Endothelial cell of umbilical vein (primary cell): ENCODE measurements at regions not wholly inside any gene's neighbourhood (a gene's known extent, or its start where the extent isn't known, plus 50 kb on each side); places are given as distances from the start of the nearest gene placed in this dataset.

Experiments
- BruUV-seq: library from RNA; stranded (reverse); fragments of 400-500 nt; replicated peaks from 2 replicates; lab custom pipeline; 2021; lab: Mats Ljungman, UMichigan
- CTCF ChIA-PET: fragments of 300-600, 350-600 bp; sonication (Branson Sonifier 250); formaldehyde crosslinking; loops from one replicate; lab custom pipeline; 2021; ENCODE audit warnings: antibody characterized with exemption, inconsistent platforms; lab: Charles Lee
- POLR2A ChIA-PET: fragments of 300-600, 350-600 bp; sonication (Branson Sonifier 250); formaldehyde crosslinking; loops from one replicate; lab custom pipeline; 2021; ENCODE audit warnings: antibody characterized with exemption, inconsistent platforms; lab: Charles Lee
- DNase-seq: peaks from one replicate; pipeline ENCODE4 v3.0.0-alpha.2; 2011; ENCODE audit warnings: low read depth, low spot score
- FAIRE-seq: peaks from 2 replicates; lab custom pipeline; 2011; peaks lifted over from hg19 to GRCh38; lab: Jason Lieb, UNC
- H2AFZ ChIP-seq: 2 replicates; pipeline ENCODE4 v1.6.0; 2012; ENCODE audit warnings: low read depth, low read length, control low read depth, inconsistent platforms
- H3K27ac ChIP-seq: 2 replicates; pipeline ENCODE4 v1.5.1; 2011; ENCODE audit warnings: low read depth, mild to moderate bottlenecking, control low read depth, low read length, moderate library complexity; ENCODE audit not compliant: insufficient read depth
- H3K27me3 ChIP-seq, 2 experiments: 2 replicates each; pipeline versions ENCODE4 v1.6.0 to v1.6.1; 2011; ENCODE audit warnings: low read length in 2 of 2, mixed read lengths in 1 of 2; ENCODE audit not compliant: control insufficient read depth in 2 of 2, insufficient read depth in 2 of 2
- H3K36me3 ChIP-seq, 2 experiments: 2 replicates in 1 of 2; 3 replicates in 1 of 2; pipeline ENCODE4 v1.5.1; 2011; ENCODE audit warnings: low read length in 2 of 2, mild to moderate bottlenecking in 1 of 2, moderate library complexity in 1 of 2; ENCODE audit not compliant: control insufficient read depth in 2 of 2, insufficient read depth in 2 of 2; ENCODE audit errors: extremely low read depth in 1 of 2
- H3K4me1 ChIP-seq: 3 replicates; pipeline ENCODE4 v1.5.1; 2011; ENCODE audit warnings: mild to moderate bottlenecking, low read length; ENCODE audit not compliant: control insufficient read depth, insufficient read depth; ENCODE audit errors: extremely low read depth
- H3K4me2 ChIP-seq: 2 replicates; pipeline ENCODE4 v1.6.1; 2011; ENCODE audit warnings: low read length, control low read depth, mixed read lengths; ENCODE audit not compliant: insufficient read depth
- H3K4me3 ChIP-seq, 3 experiments: fragments of 200-600 bp in 1 of 3; sonication (generic), shearing (Covaris generic) in 1 of 3; replicated peaks in 1 of 3; 2 replicates each; pipeline ENCODE4 v1.5.1; 2011 to 2016; ENCODE audit warnings: control low read depth in 3 of 3, low read length in 3 of 3, mild to moderate bottlenecking in 2 of 3, inconsistent platforms in 1 of 3, low read depth in 1 of 3, moderate library complexity in 1 of 3; ENCODE audit not compliant: insufficient read depth in 1 of 3
- H3K79me2 ChIP-seq: 2 replicates; pipeline ENCODE4 v1.6.0; 2012; ENCODE audit warnings: low read length, inconsistent platforms; ENCODE audit not compliant: control insufficient read depth, insufficient read depth
- H3K9ac ChIP-seq: replicated peaks from 2 replicates; pipeline ENCODE3; 2011; ENCODE audit warnings: low read length, control low read depth; ENCODE audit not compliant: insufficient read depth; ENCODE audit errors: extremely low read depth
- H3K9me1 ChIP-seq: replicated peaks from 3 replicates; pipeline ENCODE4 v1.6.0; 2011; ENCODE audit warnings: mild to moderate bottlenecking, low read length; ENCODE audit not compliant: control insufficient read depth, insufficient read depth; ENCODE audit errors: extremely low read depth
- H3K9me3 ChIP-seq: replicated peaks from 2 replicates; pipeline ENCODE4 v1.5.1; 2012; ENCODE audit warnings: low read length, inconsistent platforms; ENCODE audit not compliant: control insufficient read depth, insufficient read depth
- H4K20me1 ChIP-seq: replicated peaks from 2 replicates; pipeline ENCODE3; 2011; ENCODE audit warnings: mild to moderate bottlenecking, low read length; ENCODE audit not compliant: control insufficient read depth, insufficient read depth; ENCODE audit errors: extremely low read depth
- EZH2 ChIP-seq: IDR thresholded peaks from 2 replicates; pipeline ENCODE4 v1.6.1; 2012; ENCODE audit warnings: borderline replicate concordance, low read depth, mild to moderate bottlenecking, moderate library complexity, low read length, inconsistent platforms; ENCODE audit not compliant: severe bottlenecking
- FOS ChIP-seq: IDR thresholded peaks from 2 replicates; pipeline ENCODE4 v1.6.1; 2011; ENCODE audit warnings: mild to moderate bottlenecking, low read length, moderate library complexity, borderline replicate concordance; ENCODE audit not compliant: insufficient read depth
- GATA2 ChIP-seq: IDR thresholded peaks from 2 replicates; pipeline ENCODE4 v1.7.0; 2011; ENCODE audit warnings: low read depth, mild to moderate bottlenecking, moderate library complexity, mixed read lengths, low read length; ENCODE audit not compliant: insufficient read length, insufficient read depth
- JUN ChIP-seq: IDR thresholded peaks from 2 replicates; pipeline ENCODE4 v1.6.1; 2011; ENCODE audit warnings: borderline replicate concordance, low read depth; ENCODE audit not compliant: insufficient read length, insufficient read depth
- MYC ChIP-seq: IDR thresholded peaks from one replicate; pipeline ENCODE4 v1.6.1; 2011; ENCODE audit warnings: mild to moderate bottlenecking, low read depth, low read length
- POLR2A ChIP-seq: IDR thresholded peaks from 2 replicates; pipeline ENCODE4 v1.6.1; 2012; ENCODE audit warnings: low read depth, mild to moderate bottlenecking, control low read depth, low read length
- POLR2AphosphoS5 ChIP-seq: IDR thresholded peaks from 2 replicates; pipeline ENCODE4 v1.6.1; 2012; ENCODE audit warnings: low read depth, mild to moderate bottlenecking, control low read depth, low read length, moderate library complexity; ENCODE audit not compliant: insufficient read depth
- dilution Hi-C: fragments of 300-500 bp; cut with MboI; formaldehyde crosslinking; loops from one replicate; pipeline ENCODE4 v1.15.0; 2019; ENCODE audit warnings: low sequenced_read_pairs; ENCODE audit not compliant: extremely low pct_ligation_motif_present
- intact Hi-C: fragments of 100-400 bp; cut with micrococcal nuclease; formaldehyde crosslinking; loops from one replicate; pipeline ENCODE4 v1.10.0; 2022
- TF ChIP-seq, protein P1 (sequence below): IDR thresholded peaks from 2 replicates; pipeline ENCODE4 v1.6.1; 2011; ENCODE audit not compliant: insufficient read depth, insufficient read length
- TF ChIP-seq, protein P2 (sequence below), 2 donors: IDR thresholded peaks; 1 replicate in 1 of 2; 2 replicates in 1 of 2; pipeline ENCODE4 v1.5.1; 2011; ENCODE audit warnings: low read length in 2 of 2, mild to moderate bottlenecking in 2 of 2, moderate library complexity in 2 of 2, control low read depth in 1 of 2, inconsistent platforms in 1 of 2, low read depth in 1 of 2; ENCODE audit not compliant: insufficient read depth in 1 of 2; ENCODE audit errors: extremely low read depth in 1 of 2

DNA sequence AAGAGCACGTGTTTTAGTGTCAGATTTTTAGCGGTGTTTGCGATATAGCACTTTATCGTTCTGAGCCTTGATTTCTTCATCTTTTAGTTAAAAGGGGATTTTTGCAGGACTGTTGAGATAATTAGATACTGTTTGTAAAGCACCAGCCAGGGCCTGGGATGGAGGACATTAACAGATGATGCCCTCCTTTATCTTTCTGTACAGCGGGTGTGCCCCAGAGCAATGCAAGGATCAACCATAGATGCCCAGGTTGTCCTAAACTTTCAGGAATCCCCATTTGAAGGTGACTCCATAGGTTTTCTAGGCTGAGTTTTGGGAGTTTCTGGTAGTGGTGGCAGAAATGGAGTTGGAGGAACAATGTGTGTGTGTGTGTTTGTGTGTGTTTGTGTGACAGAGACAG lies 97.0 kb upstream of the SPRED2 start:
- dilution Hi-C loops (no loop called here), intact Hi-C loops (no loop called here)
- FAIRE-seq (no peak), DNase-seq (no peak)
- H3K9ac ChIP-seq = no peak overlapping the region
- no peaks in the 10 kb centered on the region for H3K36me3 ChIP-seq
- H4K20me1 ChIP-seq = no peaks in the 10 kb centered on the region
- BruUV-seq = no TSS peak
- POLR2A ChIA-PET = no interaction called here
- no peaks in the 10 kb centered on the region for H3K9me1 ChIP-seq
- CTCF ChIA-PET = no interaction called here
- H3K79me2 ChIP-seq = no peaks in the 10 kb centered on the region
- peaks cover 21 to 30% of the 10 kb centered on the region in 2 experiments for H3K27me3 ChIP-seq
- H2AFZ ChIP-seq = no peak overlapping the region
- H3K9me3 ChIP-seq = no peaks in the 10 kb centered on the region
- no peak overlapping the region for H3K4me3 ChIP-seq
- TF ChIP-seq POLR2AphosphoS5 (no peak), POLR2A (no peak)
- TF ChIP-seq, protein P1, sequence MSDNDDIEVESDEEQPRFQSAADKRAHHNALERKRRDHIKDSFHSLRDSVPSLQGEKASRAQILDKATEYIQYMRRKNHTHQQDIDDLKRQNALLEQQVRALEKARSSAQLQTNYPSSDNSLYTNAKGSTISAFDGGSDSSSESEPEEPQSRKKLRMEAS = no peak
- no peaks in the 10 kb centered on the region for H3K4me1 ChIP-seq
- H3K27ac ChIP-seq = no peak overlapping the region
- H3K4me2 ChIP-seq = no peak overlapping the region

DNA sequence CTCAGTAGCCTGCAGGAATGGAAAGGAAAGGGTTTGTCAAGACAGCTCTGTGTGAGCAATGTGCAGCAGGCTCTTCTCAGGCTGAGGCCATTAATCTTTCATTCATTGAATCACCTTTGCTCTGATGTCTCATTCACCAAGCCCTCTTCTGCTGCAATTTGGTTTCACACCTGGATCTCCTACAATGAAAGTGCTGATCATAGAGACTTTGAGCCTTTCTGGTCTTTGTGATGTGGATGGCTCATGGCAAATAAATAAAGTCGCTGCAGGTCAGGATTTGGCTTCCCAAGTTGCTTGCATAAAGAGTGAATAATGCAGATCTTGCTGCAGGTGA lies 95.8 kb upstream of the SPRED2 start:
- H2AFZ ChIP-seq = no peak overlapping the region
- no peaks in the 10 kb centered on the region for H3K36me3 ChIP-seq
- CTCF ChIA-PET = no interaction called here
- H3K4me1 ChIP-seq = no peaks in the 10 kb centered on the region
- H3K4me3 ChIP-seq = no peak overlapping the region
- H3K9ac ChIP-seq = no peak overlapping the region
- H3K9me3 ChIP-seq = no peaks in the 10 kb centered on the region
- H3K27me3 ChIP-seq = peaks cover 21 to 34% of the 10 kb centered on the region in 2 experiments
- H4K20me1 ChIP-seq = no peaks in the 10 kb centered on the region
- no peak for DNase-seq
- intact Hi-C loops (no loop called here), dilution Hi-C loops (no loop called here)
- no peak for FAIRE-seq
- H3K27ac ChIP-seq = no peak overlapping the region
- BruUV-seq = no TSS peak
- H3K79me2 ChIP-seq = no peaks in the 10 kb centered on the region
- no peak overlapping the region for H3K4me2 ChIP-seq
- no peaks in the 10 kb centered on the region for H3K9me1 ChIP-seq
- POLR2A ChIA-PET = no interaction called here
- TF ChIP-seq EZH2 (no peak), POLR2A (no peak), POLR2AphosphoS5 (no peak), FOS (no peak), MYC (no peak), JUN (no peak), GATA2 (no peak)
- TF ChIP-seq, protein P1 = no peak
- TF ChIP-seq, protein P2, sequence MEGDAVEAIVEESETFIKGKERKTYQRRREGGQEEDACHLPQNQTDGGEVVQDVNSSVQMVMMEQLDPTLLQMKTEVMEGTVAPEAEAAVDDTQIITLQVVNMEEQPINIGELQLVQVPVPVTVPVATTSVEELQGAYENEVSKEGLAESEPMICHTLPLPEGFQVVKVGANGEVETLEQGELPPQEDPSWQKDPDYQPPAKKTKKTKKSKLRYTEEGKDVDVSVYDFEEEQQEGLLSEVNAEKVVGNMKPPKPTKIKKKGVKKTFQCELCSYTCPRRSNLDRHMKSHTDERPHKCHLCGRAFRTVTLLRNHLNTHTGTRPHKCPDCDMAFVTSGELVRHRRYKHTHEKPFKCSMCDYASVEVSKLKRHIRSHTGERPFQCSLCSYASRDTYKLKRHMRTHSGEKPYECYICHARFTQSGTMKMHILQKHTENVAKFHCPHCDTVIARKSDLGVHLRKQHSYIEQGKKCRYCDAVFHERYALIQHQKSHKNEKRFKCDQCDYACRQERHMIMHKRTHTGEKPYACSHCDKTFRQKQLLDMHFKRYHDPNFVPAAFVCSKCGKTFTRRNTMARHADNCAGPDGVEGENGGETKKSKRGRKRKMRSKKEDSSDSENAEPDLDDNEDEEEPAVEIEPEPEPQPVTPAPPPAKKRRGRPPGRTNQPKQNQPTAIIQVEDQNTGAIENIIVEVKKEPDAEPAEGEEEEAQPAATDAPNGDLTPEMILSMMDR (IDR thresholded peaks at IDR 0.05; ENCODE audit: extremely low read depth in 1 of 2, insufficient read depth in 1 of 2, low read depth in 1 of 2, low read length in 2 of 2) = no peak
